ENCODE measurements at regions not wholly inside any gene's neighbourhood (a gene's known extent, or its start where the extent isn't known, plus 50 kb on each side); places are given as distances from the start of the nearest gene placed in this dataset.

DNA sequence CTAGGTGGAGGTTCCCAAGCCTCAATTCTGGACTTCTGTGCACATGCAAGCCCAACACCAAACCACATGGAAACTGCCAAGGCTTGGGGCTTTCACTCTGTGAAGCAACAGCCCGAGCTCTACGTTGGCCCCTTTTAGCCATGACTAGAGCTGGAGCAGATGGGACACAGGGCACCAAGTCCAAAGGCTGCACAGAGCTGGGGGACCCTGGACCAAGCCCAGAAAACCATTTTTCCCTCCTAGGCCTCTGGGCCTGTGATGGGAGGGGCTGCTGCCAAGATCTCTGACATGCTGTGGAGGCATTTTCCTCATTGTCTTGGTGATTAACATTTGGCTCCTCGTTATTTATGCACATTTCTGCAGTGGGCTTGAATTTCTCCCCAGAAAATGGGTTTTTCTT lies 258.7 kb upstream of the ACTRT1 start:
- DNase-seq (ENCODE audit: low read depth), result no peak

GRCh38 chrX:128309311-128309710 lies 257.1 kb upstream of the ACTRT1 start:
- no peak for DNase-seq (ENCODE audit: low read depth)

DNA sequence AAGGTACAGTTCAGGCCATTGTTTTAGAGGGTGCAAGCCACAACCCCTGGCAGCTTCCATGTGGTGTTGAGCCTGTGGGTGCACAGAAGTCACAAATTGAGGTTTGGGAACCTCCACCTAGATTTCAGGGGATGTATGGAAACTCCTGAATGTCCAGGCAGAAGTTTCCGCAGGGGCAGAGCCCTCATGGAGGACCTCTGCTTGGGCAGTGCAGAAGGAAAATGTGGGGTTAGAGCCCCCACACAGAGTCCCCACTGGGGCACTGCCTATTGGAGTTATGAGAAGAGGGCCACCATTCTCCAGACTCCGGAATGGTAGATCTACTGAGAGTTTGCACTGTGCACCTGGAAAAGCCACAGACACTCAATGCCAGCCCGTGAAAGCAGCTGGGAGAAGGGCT lies 242.0 kb upstream of the ACTRT1 start:
- DNase-seq (ENCODE audit: low read depth), result no peak

DNA sequence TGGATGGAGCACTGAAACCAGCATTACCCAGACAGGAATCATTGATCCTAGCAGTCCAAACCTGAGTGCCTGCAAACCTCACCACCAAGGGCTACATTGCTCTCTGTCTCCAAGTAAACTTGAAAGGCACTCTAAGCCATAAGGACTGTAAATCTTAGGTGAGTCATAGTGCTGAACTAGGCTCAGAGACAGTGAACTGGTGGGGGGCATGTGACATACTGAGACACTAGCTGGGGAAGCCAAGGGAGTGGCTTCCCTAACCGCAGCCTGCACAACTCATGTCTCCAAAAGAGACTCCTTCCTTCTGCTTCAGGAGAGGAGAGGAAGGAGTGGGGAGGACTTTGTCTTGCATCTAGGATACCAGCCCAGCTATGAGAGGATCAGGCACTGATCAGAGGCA lies 235.5 kb upstream of the ACTRT1 start:
- no peak for DNase-seq (ENCODE audit: low read depth)

DNA sequence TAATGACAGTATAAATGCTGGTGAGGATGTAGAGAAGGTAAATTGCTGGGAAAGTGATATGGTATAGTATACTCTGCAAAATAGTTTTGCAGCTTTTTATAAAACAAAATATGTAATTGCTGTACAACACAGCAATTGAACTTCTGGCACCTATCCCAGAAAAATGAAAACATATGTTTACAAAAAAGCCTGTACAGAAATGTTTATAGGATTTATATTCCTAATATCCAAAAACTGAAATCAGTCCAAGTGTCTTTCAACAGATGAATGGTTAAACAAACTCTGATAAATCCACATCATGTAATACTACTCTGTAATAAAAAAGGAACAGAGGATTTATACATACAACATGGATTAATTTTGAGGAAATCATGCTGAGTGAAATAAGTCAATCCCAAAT lies 198.4 kb upstream of the ACTRT1 start:
- DNase-seq (ENCODE audit: low read depth), result no peak

- no peak for DNase-seq (ENCODE audit: low read depth)
Measured at GRCh38 chrX:128216364-128216763, 164.2 kb upstream of the ACTRT1 start.

DNA sequence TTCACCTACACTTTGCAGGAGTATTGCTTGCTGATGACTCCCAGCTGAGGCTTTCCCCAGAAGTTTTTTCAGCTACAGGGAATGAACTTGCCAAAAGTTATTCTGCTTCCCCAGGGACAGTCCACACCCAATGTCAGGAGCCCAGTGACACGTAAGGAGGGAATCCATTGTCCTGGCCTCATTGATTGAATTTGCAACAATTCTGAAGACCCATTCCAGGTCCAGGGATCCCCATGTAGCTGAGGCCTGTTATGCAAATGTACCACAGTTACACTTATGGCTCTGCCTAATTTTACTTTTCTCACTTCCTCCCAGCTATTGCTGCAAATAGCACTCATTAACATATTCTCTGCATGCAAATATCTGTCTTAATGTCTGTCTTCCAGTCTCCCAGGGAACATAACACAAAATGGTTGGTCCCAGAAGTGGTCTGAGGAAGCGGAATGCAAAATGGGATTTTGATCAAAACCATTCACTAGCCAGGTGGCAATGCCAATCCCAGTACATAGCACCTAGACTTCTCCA lies 113.7 kb upstream of the ACTRT1 start:
- DNase-seq (ENCODE audit: low read depth), result no peak

DNA sequence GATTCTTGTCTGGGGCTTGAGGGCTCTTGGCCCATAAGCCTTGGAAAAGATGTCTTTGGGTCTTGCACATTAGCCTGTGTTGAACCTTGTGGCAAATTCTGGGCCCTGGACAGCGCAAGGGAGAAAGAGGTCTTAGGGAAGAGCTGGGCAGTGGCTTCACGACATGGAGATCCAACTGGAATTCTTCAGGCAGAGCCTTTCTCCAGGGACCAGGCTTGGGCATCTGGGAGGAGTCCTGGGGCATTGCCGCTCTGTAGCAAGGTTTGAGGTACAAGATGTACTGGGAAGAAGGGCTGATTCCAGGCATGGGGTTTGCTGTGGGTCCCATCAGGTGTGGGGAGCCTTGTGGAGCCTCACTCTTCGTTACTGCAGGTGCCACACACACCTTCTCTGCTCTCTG lies 104.0 kb upstream of the ACTRT1 start:
- DNase-seq (ENCODE audit: low read depth), result no peak

GRCh38 chrX:128142745-128143144 lies 90.5 kb upstream of the ACTRT1 start:
- DNase-seq (ENCODE audit: low read depth), result no peak

DNA sequence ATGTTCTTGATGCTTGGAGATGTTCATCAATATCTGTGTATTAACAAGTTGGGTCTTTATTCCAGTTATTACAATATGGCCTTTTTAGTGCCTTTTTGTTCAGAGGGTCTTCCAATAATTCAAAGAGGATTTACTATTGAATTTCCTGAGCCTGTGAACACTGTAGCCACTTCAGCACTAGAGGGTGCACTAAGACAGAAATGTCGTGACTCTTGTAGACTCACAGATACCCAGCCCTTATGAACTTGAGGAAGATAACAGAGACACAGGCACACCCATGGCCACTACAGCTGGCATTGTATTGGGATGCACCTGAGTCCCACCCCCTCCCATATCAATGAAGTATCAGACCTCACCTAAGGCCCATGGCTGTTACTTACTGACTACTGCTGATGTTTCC lies 54.4 kb upstream of the ACTRT1 start:
- no peak for DNase-seq (ENCODE audit: low read depth)

DNA sequence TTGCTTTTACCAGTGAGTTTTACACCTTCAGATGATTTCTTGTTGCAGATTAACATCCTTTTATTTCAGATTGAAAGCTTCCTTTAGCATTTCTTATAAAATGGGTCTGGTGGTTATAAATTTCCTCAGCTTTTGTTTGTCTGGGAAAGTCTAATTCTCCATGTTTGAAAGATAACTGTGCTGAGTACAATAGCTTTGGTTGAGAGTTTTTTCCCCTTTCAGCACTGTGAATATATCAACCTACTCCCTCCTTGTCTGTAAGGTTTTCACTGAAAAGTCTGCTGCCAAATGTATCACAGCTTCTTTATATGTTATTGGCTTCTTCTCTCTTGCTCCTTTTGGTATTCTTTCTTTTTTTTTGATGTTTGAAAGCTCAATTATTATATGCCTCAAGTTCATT lies 53.5 kb upstream of the ACTRT1 start:
- no peak for DNase-seq (ENCODE audit: low read depth)
